ENCODE measurements at regions not wholly inside any gene's neighbourhood (a gene's known extent, or its start where the extent isn't known, plus 50 kb on each side); places are given as distances from the start of the nearest gene placed in this dataset.

DNA sequence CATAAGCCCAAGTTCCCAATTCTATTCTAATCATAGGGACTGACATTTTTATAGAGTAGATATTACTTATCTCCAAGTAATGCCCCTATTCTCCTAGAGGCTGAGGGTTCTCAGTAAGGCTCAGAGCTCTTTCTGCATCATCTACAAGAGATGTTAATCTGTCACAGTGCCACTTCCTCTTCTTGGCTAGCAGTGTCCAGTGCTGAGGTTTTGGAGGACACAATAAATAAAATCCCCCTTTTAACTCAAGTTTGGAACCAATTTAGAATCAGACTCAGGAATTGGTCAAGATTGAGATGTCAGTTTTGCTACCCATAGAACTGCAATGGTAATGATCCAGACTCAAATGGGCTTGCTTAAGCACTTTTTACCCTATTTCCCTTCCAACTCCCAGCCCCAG is 154.1 kb upstream of the ARID2 start:
- TF ChIP-seq CHD2 (IDR thresholded peaks at IDR 0.05; ENCODE audit: low read length, partially characterized antibody) (no peak), SMC3 (IDR thresholded peaks at IDR 0.05; ENCODE audit: low read depth, low read length) (no peak), RCOR1 (IDR thresholded peaks at IDR 0.05; ENCODE audit: low read length) (no peak), TCF12 (IDR thresholded peaks at IDR 0.05) (no peak), TEAD4 (IDR thresholded peaks at IDR 0.05; ENCODE audit: borderline replicate concordance, insufficient read depth) (no peak), FOXJ3 (CRISPR knock-in tag; IDR thresholded peaks at IDR 0.05) (no peak), RFX5 (IDR thresholded peaks at IDR 0.05; ENCODE audit: low read length) (no peak)
- TF ChIP-seq, protein P1, sequence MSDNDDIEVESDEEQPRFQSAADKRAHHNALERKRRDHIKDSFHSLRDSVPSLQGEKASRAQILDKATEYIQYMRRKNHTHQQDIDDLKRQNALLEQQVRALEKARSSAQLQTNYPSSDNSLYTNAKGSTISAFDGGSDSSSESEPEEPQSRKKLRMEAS (IDR thresholded peaks at IDR 0.05; ENCODE audit: low read depth) = no peak
- TF ChIP-seq, protein P2, sequence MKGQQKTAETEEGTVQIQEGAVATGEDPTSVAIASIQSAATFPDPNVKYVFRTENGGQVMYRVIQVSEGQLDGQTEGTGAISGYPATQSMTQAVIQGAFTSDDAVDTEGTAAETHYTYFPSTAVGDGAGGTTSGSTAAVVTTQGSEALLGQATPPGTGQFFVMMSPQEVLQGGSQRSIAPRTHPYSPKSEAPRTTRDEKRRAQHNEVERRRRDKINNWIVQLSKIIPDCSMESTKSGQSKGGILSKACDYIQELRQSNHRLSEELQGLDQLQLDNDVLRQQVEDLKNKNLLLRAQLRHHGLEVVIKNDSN (IDR thresholded peaks at IDR 0.05; ENCODE audit: borderline replicate concordance, low read depth) = no peak
- TF ChIP-seq, protein P3, sequence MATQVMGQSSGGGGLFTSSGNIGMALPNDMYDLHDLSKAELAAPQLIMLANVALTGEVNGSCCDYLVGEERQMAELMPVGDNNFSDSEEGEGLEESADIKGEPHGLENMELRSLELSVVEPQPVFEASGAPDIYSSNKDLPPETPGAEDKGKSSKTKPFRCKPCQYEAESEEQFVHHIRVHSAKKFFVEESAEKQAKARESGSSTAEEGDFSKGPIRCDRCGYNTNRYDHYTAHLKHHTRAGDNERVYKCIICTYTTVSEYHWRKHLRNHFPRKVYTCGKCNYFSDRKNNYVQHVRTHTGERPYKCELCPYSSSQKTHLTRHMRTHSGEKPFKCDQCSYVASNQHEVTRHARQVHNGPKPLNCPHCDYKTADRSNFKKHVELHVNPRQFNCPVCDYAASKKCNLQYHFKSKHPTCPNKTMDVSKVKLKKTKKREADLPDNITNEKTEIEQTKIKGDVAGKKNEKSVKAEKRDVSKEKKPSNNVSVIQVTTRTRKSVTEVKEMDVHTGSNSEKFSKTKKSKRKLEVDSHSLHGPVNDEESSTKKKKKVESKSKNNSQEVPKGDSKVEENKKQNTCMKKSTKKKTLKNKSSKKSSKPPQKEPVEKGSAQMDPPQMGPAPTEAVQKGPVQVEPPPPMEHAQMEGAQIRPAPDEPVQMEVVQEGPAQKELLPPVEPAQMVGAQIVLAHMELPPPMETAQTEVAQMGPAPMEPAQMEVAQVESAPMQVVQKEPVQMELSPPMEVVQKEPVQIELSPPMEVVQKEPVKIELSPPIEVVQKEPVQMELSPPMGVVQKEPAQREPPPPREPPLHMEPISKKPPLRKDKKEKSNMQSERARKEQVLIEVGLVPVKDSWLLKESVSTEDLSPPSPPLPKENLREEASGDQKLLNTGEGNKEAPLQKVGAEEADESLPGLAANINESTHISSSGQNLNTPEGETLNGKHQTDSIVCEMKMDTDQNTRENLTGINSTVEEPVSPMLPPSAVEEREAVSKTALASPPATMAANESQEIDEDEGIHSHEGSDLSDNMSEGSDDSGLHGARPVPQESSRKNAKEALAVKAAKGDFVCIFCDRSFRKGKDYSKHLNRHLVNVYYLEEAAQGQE (IDR thresholded peaks at IDR 0.05; ENCODE audit: low read depth, low read length) = no peak
- Histone ChIP-seq H3K9me2 (no peaks in the 10 kb centered on the region), H3K27ac (ENCODE audit: low read depth in 2 of 2, low read length in 1 of 2) (no peak overlapping the region), H3K9me3 (no peaks in the 10 kb centered on the region), H4K20me1 (ENCODE audit: insufficient read depth) (no peaks in the 10 kb centered on the region), H3K4me3 (ENCODE audit: low read depth in 2 of 2, low read length in 1 of 2) (no peak overlapping the region), H3K79me2 (ENCODE audit: insufficient read depth) (no peaks in the 10 kb centered on the region), H3K4me2 (no peak overlapping the region), H3K36me3 (replicated peaks in 1 of 2; ENCODE audit: control insufficient read depth in 1 of 2, insufficient read depth in 2 of 2, low read length in 1 of 2) (no peaks in the 10 kb centered on the region), H3K9ac (no peak overlapping the region), H3F3A (replicated peaks; ENCODE audit: insufficient read depth) (no peaks in the 10 kb centered on the region), H3K27me3 (ENCODE audit: insufficient read depth) (no peaks in the 10 kb centered on the region; the same call in 1 of the 2 replicates), H2AFZ (ENCODE audit: low read depth) (no peak overlapping the region), H3K4me1 (ENCODE audit: control insufficient read depth in 1 of 2, insufficient read depth in 2 of 2, low read depth in 1 of 2, low read length in 1 of 2) (no peaks in the 10 kb centered on the region)
- ChIA-PET CTCF (interaction anchor here (0.9 kb wide), 1 partner anchor 8 kb away, joined by 3 read pairs; no protein-coding TSS in a partner anchor), POLR2A (no interaction called here)
- DNase-seq = no peak

DNA sequence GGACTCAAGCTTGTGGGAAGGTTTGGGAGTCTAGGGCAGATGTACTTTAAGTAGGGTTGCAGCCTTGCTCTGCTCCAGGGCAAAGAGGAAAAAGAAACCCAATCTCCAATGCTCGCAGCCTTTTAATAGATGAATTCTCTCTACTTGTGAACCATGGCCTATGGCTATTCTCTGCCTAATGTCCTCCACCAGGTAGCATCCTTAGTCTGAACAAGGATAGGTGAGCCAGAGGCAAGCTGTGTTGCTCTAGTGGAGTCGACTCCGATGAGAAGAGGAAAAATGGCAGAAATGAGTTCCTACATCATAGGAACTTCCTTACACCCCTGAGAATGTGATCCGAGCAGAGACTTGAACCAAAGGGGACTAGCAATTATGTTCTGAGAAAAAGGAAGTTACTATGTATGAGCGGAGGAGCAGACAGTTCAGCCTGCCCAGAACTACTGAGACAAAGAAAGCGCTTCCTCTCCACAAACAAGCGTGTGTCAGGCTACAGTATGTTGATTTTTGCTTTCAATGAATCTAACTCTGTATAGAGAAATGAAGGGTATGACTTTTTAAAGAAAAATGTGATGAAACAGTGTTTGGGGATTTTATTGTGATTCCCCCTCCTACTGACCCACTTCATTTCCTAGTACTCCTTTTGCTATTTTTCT is 153.6 kb upstream of the ARID2 start:
- DNase-seq = no peak
- H2AFZ ChIP-seq (ENCODE audit: low read depth) = no peak overlapping the region
- no peak overlapping the region for H3K9ac ChIP-seq
- H3K36me3 ChIP-seq (replicated peaks in 1 of 2; ENCODE audit: control insufficient read depth in 1 of 2, insufficient read depth in 2 of 2, low read length in 1 of 2) = no peaks in the 10 kb centered on the region
- no peaks in the 10 kb centered on the region for H3K79me2 ChIP-seq (ENCODE audit: insufficient read depth)
- no peak overlapping the region for H3K4me2 ChIP-seq
- POLR2A ChIA-PET = no interaction called here
- 57% methylated on average over 7 of the region's 7 CpGs for WGBS (ENCODE audit: low lambda C conversion rate)
- H3K27me3 ChIP-seq (ENCODE audit: insufficient read depth) = no peaks in the 10 kb centered on the region
- H4K20me1 ChIP-seq (ENCODE audit: insufficient read depth) = no peaks in the 10 kb centered on the region
- H3K9me2 ChIP-seq = no peaks in the 10 kb centered on the region
- no peak for TF ChIP-seq ELF1 (IDR thresholded peaks at IDR 0.05)
- no peak for TF ChIP-seq SIN3A (IDR thresholded peaks at IDR 0.05; ENCODE audit: borderline replicate concordance, low read depth, low read length)
- no peak for TF ChIP-seq TAF1 (IDR thresholded peaks at IDR 0.05; ENCODE audit: borderline replicate concordance, low read depth, low read length)
- TF ChIP-seq, protein P3 (IDR thresholded peaks at IDR 0.05; ENCODE audit: low read depth, low read length) = no peak
- no peak for TF ChIP-seq JUND (IDR thresholded peaks at IDR 0.05)
- TF ChIP-seq TCF12 (IDR thresholded peaks at IDR 0.05) = no peak
- TF ChIP-seq RAD21 (IDR thresholded peaks at IDR 0.05; ENCODE audit: low read length) = no peak
- no peak for TF ChIP-seq MXI1 (IDR thresholded peaks at IDR 0.05; ENCODE audit: low read depth, low read length)
- no peaks in the 10 kb centered on the region for H3F3A ChIP-seq (replicated peaks; ENCODE audit: insufficient read depth)
- H3K4me1 ChIP-seq (ENCODE audit: control insufficient read depth in 1 of 2, insufficient read depth in 2 of 2, low read depth in 1 of 2, low read length in 1 of 2) = no peaks in the 10 kb centered on the region
- CTCF ChIA-PET = interaction anchor here (0.9 kb wide), 1 partner anchor 9 kb away, joined by 3 read pairs; no protein-coding TSS in a partner anchor
- H3K9me3 ChIP-seq = no peaks in the 10 kb centered on the region
- H3K4me3 ChIP-seq (ENCODE audit: low read depth in 2 of 2, low read length in 1 of 2) = no peak overlapping the region
- no peak overlapping the region for H3K27ac ChIP-seq (ENCODE audit: low read depth in 2 of 2, low read length in 1 of 2)

All from SK-N-SH (cell line).